DMS153 (cell line): ENCODE measurements at regions not wholly inside any gene's neighbourhood (a gene's known extent, or its start where the extent isn't known, plus 50 kb on each side); places are given as distances from the start of the nearest gene placed in this dataset.
"Not testable (repeated sequence)": the region's sequence is repeated elsewhere in the genome, so short reads cannot be mapped to it uniquely, and the experiment has no call there.

ENCODE experiments used
- DNase-seq: peaks from one replicate; lab custom pipeline; 2025; lab: John Stamatoyannopoulos, UW

GRCh38 chr9:25045469-25045868, 499.8 kb upstream of the IZUMO3 start:
- not testable (repeated sequence) for DNase-seq

- no peak for DNase-seq
These were observed 484.0 kb upstream of the IZUMO3 start for GRCh38 chr9:25029743-25030142.

- DNase-seq: no peak
These were observed 480.0 kb upstream of the IZUMO3 start for GRCh38 chr9:25025686-25026085.

- no peak for DNase-seq
These were observed 479.5 kb upstream of the IZUMO3 start for GRCh38 chr9:25025156-25025555.

GRCh38 chr9:25017779-25018178, 472.1 kb upstream of the IZUMO3 start:
- DNase-seq: no peak

- no peak for DNase-seq
These were observed 464.4 kb upstream of the IZUMO3 start for GRCh38 chr9:25010027-25010662.

- DNase-seq: no peak
These were observed 458.0 kb upstream of the IZUMO3 start for GRCh38 chr9:25003686-25004085.

GRCh38 chr9:24986331-24986730, 440.6 kb upstream of the IZUMO3 start:
- no peak for DNase-seq

GRCh38 chr9:24970780-24971179, 425.1 kb upstream of the IZUMO3 start:
- not testable (repeated sequence) for DNase-seq

- no peak for DNase-seq
These were observed 416.1 kb upstream of the IZUMO3 start for GRCh38 chr9:24961762-24962161.

GRCh38 chr9:24953070-24953469, 407.4 kb upstream of the IZUMO3 start:
- DNase-seq: no peak

- no peak for DNase-seq
These were observed 393.6 kb upstream of the IZUMO3 start for GRCh38 chr9:24939109-24939850.

- no peak for DNase-seq
These were observed 390.4 kb upstream of the IZUMO3 start for GRCh38 chr9:24936117-24936516.

- DNase-seq: no peak
These were observed 387.1 kb upstream of the IZUMO3 start for GRCh38 chr9:24932785-24933184.

GRCh38 chr9:24931894-24932293, 386.2 kb upstream of the IZUMO3 start:
- no peak for DNase-seq

GRCh38 chr9:24912767-24913166, 367.1 kb upstream of the IZUMO3 start:
- DNase-seq: no peak

- DNase-seq: no peak
These were observed 355.6 kb upstream of the IZUMO3 start for GRCh38 chr9:24901319-24901718.

- no peak for DNase-seq
These were observed 354.5 kb upstream of the IZUMO3 start for GRCh38 chr9:24900179-24900578.

- DNase-seq: no peak
These were observed 353.8 kb upstream of the IZUMO3 start for GRCh38 chr9:24899463-24899862.

GRCh38 chr9:24897826-24898225, 352.1 kb upstream of the IZUMO3 start:
- DNase-seq: no peak

GRCh38 chr9:24881361-24881760, 335.7 kb upstream of the IZUMO3 start:
- no peak for DNase-seq

GRCh38 chr9:24879591-24879990, 333.9 kb upstream of the IZUMO3 start:
- no peak for DNase-seq

- DNase-seq: not testable (repeated sequence)
These were observed 310.9 kb upstream of the IZUMO3 start for GRCh38 chr9:24856601-24857000.
